HepG2 (cell line): ENCODE measurements at regions not wholly inside any gene's neighbourhood (a gene's known extent, or its start where the extent isn't known, plus 50 kb on each side); places are given as distances from the start of the nearest gene placed in this dataset.

Experiments used
- ATAC-seq: fragments of 200-7000 bp; cut with Tn5 transposase; 3 replicates; pipeline ENCODE4 v1.9.1; 2020; ENCODE audit warnings: mild to moderate bottlenecking, moderate library complexity
- BruUV-seq: library from RNA; stranded (reverse); fragments of 400-500 nt; replicated peaks from 2 replicates; lab custom pipeline; 2021; lab: Mats Ljungman, UMichigan
- CTCF ChIA-PET: fragments of 300-600 bp; formaldehyde crosslinking; extraction: SDS; loops from one replicate; lab custom pipeline; 2021; ENCODE audit warnings: low total read pairs, inconsistent platforms, low intra/inter-chr PET ratio; lab: Yijun Ruan, JAX
- POLR2A ChIA-PET: fragments of 350-600 bp; sonication (Branson Sonifier 250); formaldehyde crosslinking; loops from one replicate; lab custom pipeline; 2020; ENCODE audit warnings: antibody characterized with exemption, inconsistent platforms; lab: Yijun Ruan, JAX
- DNase-seq: peaks from one replicate; pipeline ENCODE4 v3.0.0-alpha.2; 2015; ENCODE audit warnings: low spot score
- FAIRE-seq: peaks from 3 replicates; lab custom pipeline; 2011; peaks lifted over from hg19 to GRCh38; lab: Jason Lieb, UNC
- H2AFZ ChIP-seq: one replicate; pipeline ENCODE4 v1.6.1; 2011; ENCODE audit warnings: low read length, inconsistent platforms
- H3K27ac ChIP-seq: fragments of 300-600 bp; 3 replicates; pipeline ENCODE4 v1.8.0; 2011; ENCODE audit warnings: mixed run types, mild to moderate bottlenecking, mixed read lengths, low read length, inconsistent platforms; ENCODE audit not compliant: insufficient read depth; ENCODE audit errors: extremely low read length
- H3K27me3 ChIP-seq, 2 experiments: fragments of 200-600 bp in 1 of 2; 2 replicates in 1 of 2; 3 replicates in 1 of 2; pipeline versions ENCODE4 v1.6.0 to v1.8.0; 2011; ENCODE audit warnings: low read length in 2 of 2, mild to moderate bottlenecking in 2 of 2, moderate library complexity in 2 of 2, inconsistent platforms in 1 of 2; ENCODE audit not compliant: insufficient read depth in 2 of 2, control insufficient read depth in 1 of 2
- H3K36me3 ChIP-seq, 2 experiments: fragments of 200-600 bp in 1 of 2; replicated peaks in 1 of 2; 2 replicates in 1 of 2; 3 replicates in 1 of 2; pipeline versions ENCODE4 v1.5.1 to v1.8.0; 2011; ENCODE audit warnings: low read length in 2 of 2, inconsistent platforms in 1 of 2; ENCODE audit not compliant: insufficient read depth in 2 of 2, control insufficient read depth in 1 of 2
- H3K4me1 ChIP-seq: 2 replicates; pipeline ENCODE4 v1.5.1; 2012; ENCODE audit warnings: low read length, inconsistent platforms; ENCODE audit not compliant: insufficient read depth
- H3K4me2 ChIP-seq: 2 replicates; pipeline ENCODE4 v1.6.0; 2011; ENCODE audit warnings: low read depth, low read length, inconsistent platforms
- H3K4me3 ChIP-seq, 3 experiments: fragments of 200-600 bp in 1 of 3; sonication (generic), shearing (Covaris generic) in 1 of 3; replicated peaks in 1 of 3; 2 replicates each; pipeline ENCODE4 v1.5.1; 2011 to 2016; ENCODE audit warnings: low read length in 3 of 3, inconsistent platforms in 2 of 3, low read depth in 2 of 3, mild to moderate bottlenecking in 2 of 3, control low read depth in 1 of 3, mixed read lengths in 1 of 3; ENCODE audit not compliant: insufficient read depth in 1 of 3
- H3K79me2 ChIP-seq: one replicate; pipeline ENCODE4 v1.6.1; 2011; ENCODE audit warnings: low read length, inconsistent platforms; ENCODE audit not compliant: insufficient read depth
- H3K9ac ChIP-seq: 2 replicates; pipeline ENCODE4 v1.6.0; 2011; ENCODE audit warnings: mild to moderate bottlenecking, low read depth, low read length, inconsistent platforms; ENCODE audit not compliant: insufficient read depth
- H3K9me3 ChIP-seq: 2 replicates; pipeline ENCODE4 v1.5.1; 2012; ENCODE audit warnings: mild to moderate bottlenecking, low read length
- H4K20me1 ChIP-seq: 2 replicates; pipeline ENCODE4 v1.6.0; 2011; ENCODE audit warnings: inconsistent platforms, mild to moderate bottlenecking, low read length, moderate library complexity; ENCODE audit not compliant: insufficient read depth
- MBD4 ChIP-seq: IDR thresholded peaks from 2 replicates; pipeline ENCODE4 v1.6.1; 2012; ENCODE audit warnings: low read length, inconsistent platforms, borderline replicate concordance
- SKI ChIP-seq: fragments of 450-650 bp; IDR thresholded peaks from one replicate; pipeline ENCODE4 v1.6.1; 2018; ENCODE audit warnings: mild to moderate bottlenecking; ENCODE audit not compliant: partially characterized antibody
- ZNF329 ChIP-seq: sonication (generic); formaldehyde crosslinking; IDR thresholded peaks from 2 replicates; pipeline ENCODE4 v1.9.0; 2021; ENCODE audit warnings: low read depth, mild to moderate bottlenecking, missing genetic modification reagents
- ZNF510 ChIP-seq: sonication (generic); formaldehyde crosslinking; IDR thresholded peaks from 2 replicates; pipeline ENCODE4 v1.4.0; 2020; ENCODE audit warnings: low read depth, mild to moderate bottlenecking, missing genetic modification reagents
- WGBS: methylation state at CpG from one replicate; pipeline ENCODE4 v1.1.6; 2017; ENCODE audit warnings: low lambda C conversion rate; 5-methylcytosine and 5-hydroxymethylcytosine counted together
- in situ Hi-C: cut with HindIII; loops from 2 replicates; pipeline ENCODE4 v1.10.0; 2017; ENCODE audit warnings: low pct_unique_long_range_greater_than_20kb; ENCODE audit not compliant: extremely low pct_ligation_motif_present
- intact Hi-C: fragments of 100-400 bp; cut with micrococcal nuclease; formaldehyde crosslinking; loops from one replicate; pipeline ENCODE4 v1.10.0; 2022; ENCODE audit not compliant: unreplicated experiment
- TF ChIP-seq, protein P1 (sequence below): sonication (generic); formaldehyde crosslinking; IDR thresholded peaks from 2 replicates; pipeline ENCODE4 v1.5.1; 2020; ENCODE audit warnings: mild to moderate bottlenecking, missing genetic modification reagents, moderate library complexity
- TF ChIP-seq, protein P2 (sequence below): sonication (generic); formaldehyde crosslinking; IDR thresholded peaks from 2 replicates; pipeline ENCODE4 v1.8.1; 2022; ENCODE audit warnings: low read depth, mild to moderate bottlenecking, missing genetic modification reagents
- TF ChIP-seq, protein P3 (sequence below): sonication (generic); formaldehyde crosslinking; IDR thresholded peaks from 2 replicates; pipeline ENCODE4 v1.4.0; 2020; ENCODE audit warnings: missing genetic modification reagents, mild to moderate bottlenecking, borderline replicate concordance
- TF ChIP-seq, protein P4 (sequence below): IDR thresholded peaks from 2 replicates; pipeline ENCODE4 v1.6.1; 2016; ENCODE audit warnings: mild to moderate bottlenecking, missing biosample characterization, missing genetic modification reagents

DNA sequence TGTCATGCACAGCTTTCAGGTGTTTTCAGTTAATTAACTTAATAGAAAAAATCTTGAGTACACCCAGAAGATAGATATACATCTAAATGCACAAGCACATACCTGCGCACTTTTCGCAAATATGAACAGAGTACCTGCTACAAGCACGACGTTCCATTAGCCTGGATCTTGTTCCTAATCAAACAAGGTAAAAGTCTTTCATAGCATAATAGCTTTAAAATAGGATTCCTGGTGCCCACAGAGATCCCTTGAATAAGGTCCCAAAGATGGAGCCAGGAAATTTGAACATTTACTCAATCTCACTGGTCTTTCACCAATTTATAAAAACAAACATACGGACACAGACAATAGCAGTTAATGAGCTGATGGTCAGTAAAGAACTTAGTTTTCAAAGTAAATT lies 689.8 kb upstream of the CHORDC1 start:
- Histone ChIP-seq H3K27ac (no peak overlapping the region), H3K4me2 (no peak overlapping the region), H2AFZ (no peak overlapping the region), H3K36me3 (no peaks in the 10 kb centered on the region), H3K4me1 (no peaks in the 10 kb centered on the region), H4K20me1 (no peaks in the 10 kb centered on the region)
- 43% methylated on average over 5 of the region's 5 CpGs for WGBS
- FAIRE-seq (no peak), DNase-seq (no peak)
- BruUV-seq: no TSS peak
- ChIA-PET CTCF (no interaction called here), POLR2A (no interaction called here)
- intact Hi-C loops: no loop called here
- TF ChIP-seq SKI: no peak
- TF ChIP-seq, protein P1, sequence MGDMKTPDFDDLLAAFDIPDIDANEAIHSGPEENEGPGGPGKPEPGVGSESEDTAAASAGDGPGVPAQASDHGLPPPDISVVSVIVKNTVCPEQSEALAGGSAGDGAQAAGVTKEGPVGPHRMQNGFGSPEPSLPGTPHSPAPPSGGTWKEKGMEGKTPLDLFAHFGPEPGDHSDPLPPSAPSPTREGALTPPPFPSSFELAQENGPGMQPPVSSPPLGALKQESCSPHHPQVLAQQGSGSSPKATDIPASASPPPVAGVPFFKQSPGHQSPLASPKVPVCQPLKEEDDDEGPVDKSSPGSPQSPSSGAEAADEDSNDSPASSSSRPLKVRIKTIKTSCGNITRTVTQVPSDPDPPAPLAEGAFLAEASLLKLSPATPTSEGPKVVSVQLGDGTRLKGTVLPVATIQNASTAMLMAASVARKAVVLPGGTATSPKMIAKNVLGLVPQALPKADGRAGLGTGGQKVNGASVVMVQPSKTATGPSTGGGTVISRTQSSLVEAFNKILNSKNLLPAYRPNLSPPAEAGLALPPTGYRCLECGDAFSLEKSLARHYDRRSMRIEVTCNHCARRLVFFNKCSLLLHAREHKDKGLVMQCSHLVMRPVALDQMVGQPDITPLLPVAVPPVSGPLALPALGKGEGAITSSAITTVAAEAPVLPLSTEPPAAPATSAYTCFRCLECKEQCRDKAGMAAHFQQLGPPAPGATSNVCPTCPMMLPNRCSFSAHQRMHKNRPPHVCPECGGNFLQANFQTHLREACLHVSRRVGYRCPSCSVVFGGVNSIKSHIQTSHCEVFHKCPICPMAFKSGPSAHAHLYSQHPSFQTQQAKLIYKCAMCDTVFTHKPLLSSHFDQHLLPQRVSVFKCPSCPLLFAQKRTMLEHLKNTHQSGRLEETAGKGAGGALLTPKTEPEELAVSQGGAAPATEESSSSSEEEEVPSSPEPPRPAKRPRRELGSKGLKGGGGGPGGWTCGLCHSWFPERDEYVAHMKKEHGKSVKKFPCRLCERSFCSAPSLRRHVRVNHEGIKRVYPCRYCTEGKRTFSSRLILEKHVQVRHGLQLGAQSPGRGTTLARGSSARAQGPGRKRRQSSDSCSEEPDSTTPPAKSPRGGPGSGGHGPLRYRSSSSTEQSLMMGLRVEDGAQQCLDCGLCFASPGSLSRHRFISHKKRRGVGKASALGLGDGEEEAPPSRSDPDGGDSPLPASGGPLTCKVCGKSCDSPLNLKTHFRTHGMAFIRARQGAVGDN: no peak
- TF ChIP-seq, all 625 proteins: peak for 0
- Histone ChIP-seq H3K79me2 (no peaks in the 10 kb centered on the region), H3K27me3 (no peaks in the 10 kb centered on the region), H3K9ac (no peak overlapping the region), H3K4me3 (no peak overlapping the region), H3K9me3 (no peaks in the 10 kb centered on the region)
- in situ Hi-C loops: no loop called here
- no peak for ATAC-seq

DNA sequence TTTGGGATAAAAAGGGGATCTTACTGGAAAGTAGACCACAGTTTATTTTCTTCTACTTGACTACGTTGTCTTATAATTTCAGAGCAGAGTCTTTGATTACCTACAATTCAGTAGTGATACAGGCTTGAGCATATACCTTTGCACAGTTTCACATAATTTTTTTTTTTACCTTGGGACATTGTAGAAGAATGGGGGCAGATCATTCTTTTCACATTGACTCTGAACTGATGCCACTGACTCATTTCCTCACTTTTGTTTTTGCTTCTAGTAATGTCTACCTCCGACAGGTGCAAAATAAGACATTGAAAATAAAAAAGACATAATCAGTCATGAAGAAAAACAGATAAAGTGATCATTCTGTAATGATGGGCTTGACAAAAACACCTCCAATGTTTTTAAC lies 688.3 kb upstream of the CHORDC1 start:
- Histone ChIP-seq H3K4me1 (no peaks in the 10 kb centered on the region), H3K9me3 (no peaks in the 10 kb centered on the region), H4K20me1 (no peaks in the 10 kb centered on the region), H3K4me3 (no peak overlapping the region), H2AFZ (no peak overlapping the region), H3K9ac (no peak overlapping the region), H3K4me2 (no peak overlapping the region), H3K36me3 (no peaks in the 10 kb centered on the region), H3K27me3 (no peaks in the 10 kb centered on the region), H3K79me2 (no peaks in the 10 kb centered on the region), H3K27ac (no peak overlapping the region)
- CTCF ChIA-PET: no interaction called here
- intact Hi-C loops (no loop called here), in situ Hi-C loops (no loop called here)
- no TSS peak for BruUV-seq
- ATAC-seq (no peak), DNase-seq (no peak), FAIRE-seq (no peak)
- WGBS: 25% methylated on average over 2 of the region's 2 CpGs
- POLR2A ChIA-PET: no interaction called here
- TF ChIP-seq, protein P2, sequence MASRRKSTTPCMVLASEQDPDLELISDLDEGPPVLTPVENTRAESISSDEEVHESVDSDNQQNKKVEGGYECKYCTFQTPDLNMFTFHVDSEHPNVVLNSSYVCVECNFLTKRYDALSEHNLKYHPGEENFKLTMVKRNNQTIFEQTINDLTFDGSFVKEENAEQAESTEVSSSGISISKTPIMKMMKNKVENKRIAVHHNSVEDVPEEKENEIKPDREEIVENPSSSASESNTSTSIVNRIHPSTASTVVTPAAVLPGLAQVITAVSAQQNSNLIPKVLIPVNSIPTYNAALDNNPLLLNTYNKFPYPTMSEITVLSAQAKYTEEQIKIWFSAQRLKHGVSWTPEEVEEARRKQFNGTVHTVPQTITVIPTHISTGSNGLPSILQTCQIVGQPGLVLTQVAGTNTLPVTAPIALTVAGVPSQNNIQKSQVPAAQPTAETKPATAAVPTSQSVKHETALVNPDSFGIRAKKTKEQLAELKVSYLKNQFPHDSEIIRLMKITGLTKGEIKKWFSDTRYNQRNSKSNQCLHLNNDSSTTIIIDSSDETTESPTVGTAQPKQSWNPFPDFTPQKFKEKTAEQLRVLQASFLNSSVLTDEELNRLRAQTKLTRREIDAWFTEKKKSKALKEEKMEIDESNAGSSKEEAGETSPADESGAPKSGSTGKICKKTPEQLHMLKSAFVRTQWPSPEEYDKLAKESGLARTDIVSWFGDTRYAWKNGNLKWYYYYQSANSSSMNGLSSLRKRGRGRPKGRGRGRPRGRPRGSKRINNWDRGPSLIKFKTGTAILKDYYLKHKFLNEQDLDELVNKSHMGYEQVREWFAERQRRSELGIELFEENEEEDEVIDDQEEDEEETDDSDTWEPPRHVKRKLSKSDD (CRISPR knock-in tag): no peak
- TF ChIP-seq MBD4 (no peak), ZNF329 (CRISPR knock-in tag) (no peak), ZNF510 (CRISPR knock-in tag) (no peak)
- TF ChIP-seq, protein P3, sequence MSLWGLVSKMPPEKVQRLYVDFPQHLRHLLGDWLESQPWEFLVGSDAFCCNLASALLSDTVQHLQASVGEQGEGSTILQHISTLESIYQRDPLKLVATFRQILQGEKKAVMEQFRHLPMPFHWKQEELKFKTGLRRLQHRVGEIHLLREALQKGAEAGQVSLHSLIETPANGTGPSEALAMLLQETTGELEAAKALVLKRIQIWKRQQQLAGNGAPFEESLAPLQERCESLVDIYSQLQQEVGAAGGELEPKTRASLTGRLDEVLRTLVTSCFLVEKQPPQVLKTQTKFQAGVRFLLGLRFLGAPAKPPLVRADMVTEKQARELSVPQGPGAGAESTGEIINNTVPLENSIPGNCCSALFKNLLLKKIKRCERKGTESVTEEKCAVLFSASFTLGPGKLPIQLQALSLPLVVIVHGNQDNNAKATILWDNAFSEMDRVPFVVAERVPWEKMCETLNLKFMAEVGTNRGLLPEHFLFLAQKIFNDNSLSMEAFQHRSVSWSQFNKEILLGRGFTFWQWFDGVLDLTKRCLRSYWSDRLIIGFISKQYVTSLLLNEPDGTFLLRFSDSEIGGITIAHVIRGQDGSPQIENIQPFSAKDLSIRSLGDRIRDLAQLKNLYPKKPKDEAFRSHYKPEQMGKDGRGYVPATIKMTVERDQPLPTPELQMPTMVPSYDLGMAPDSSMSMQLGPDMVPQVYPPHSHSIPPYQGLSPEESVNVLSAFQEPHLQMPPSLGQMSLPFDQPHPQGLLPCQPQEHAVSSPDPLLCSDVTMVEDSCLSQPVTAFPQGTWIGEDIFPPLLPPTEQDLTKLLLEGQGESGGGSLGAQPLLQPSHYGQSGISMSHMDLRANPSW (CRISPR knock-in tag): no peak
- TF ChIP-seq, protein P4, sequence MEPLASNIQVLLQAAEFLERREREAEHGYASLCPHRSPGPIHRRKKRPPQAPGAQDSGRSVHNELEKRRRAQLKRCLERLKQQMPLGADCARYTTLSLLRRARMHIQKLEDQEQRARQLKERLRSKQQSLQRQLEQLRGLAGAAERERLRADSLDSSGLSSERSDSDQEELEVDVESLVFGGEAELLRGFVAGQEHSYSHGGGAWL: no peak
